HEK293T (cell line): ENCODE measurements at regions not wholly inside any gene's neighbourhood (a gene's known extent, or its start where the extent isn't known, plus 50 kb on each side); places are given as distances from the start of the nearest gene placed in this dataset.

Source experiments
- FOXM1 ChIP-seq: fragments of 450-650 bp; IDR thresholded peaks from 2 replicates; pipeline ENCODE4 v1.6.1; 2017; ENCODE audit warnings: mild to moderate bottlenecking, borderline replicate concordance
- SUZ12 ChIP-seq: fragments of 450-650 bp; IDR thresholded peaks from 2 replicates; pipeline ENCODE4 v1.6.1; 2016; ENCODE audit warnings: mild to moderate bottlenecking
- TARDBP ChIP-seq: fragments of 450-650 bp; IDR thresholded peaks from 2 replicates; pipeline ENCODE4 v1.6.1; 2016

DNA sequence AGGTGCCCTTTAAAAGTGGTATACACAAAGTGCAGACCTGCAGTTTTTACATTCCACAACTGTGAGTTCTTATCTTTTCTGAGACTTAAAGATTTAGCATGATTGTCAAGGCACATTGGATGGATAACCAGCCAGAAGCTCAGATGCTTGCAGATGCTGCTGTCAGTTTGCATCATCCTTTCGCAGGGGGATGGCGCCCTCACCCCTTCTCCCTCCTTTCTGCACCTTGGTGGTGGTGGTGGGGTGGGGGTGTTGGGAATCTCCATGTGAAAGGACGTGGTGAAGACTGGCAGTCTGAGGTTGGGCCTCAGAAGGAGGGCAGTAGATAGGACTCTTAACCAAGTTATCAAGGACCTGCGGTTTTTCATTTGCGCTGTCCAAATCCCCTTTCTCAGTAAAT, 309.6 kb upstream of the SEMA6D start:
- no peak for TF ChIP-seq SUZ12
- TF ChIP-seq FOXM1, result no peak
- no peak for TF ChIP-seq TARDBP
